Activated T-helper 2 cell treated with anti-CD3 and anti-CD28 coated beads, Interferon-gamma antibody, Interleukin-2, Interleukin-4, amounts not matched to agents 10 μg/mL and 5 μg/mL and 100 μg/mL, durations not matched to agents 14 hours and 24 hours and 36 hours (primary cell): ENCODE measurements at regions not wholly inside any gene's neighbourhood (a gene's known extent, or its start where the extent isn't known, plus 50 kb on each side); places are given as distances from the start of the nearest gene placed in this dataset.
"Not testable (repeated sequence)": the region's sequence is repeated elsewhere in the genome, so short reads cannot be mapped to it uniquely, and the experiment has no call there.

ENCODE experiments used
- DNase-seq: peaks from one replicate; pipeline ENCODE4 v3.0.0; 2021; ENCODE audit warnings: low spot score
- H3K27ac Mint-ChIP-seq: one replicate; pipeline ENCODE4 v1.8.0; 2021; ENCODE audit warnings: mixed read lengths
- H3K27me3 Mint-ChIP-seq: one replicate; pipeline ENCODE4 v1.8.0; 2021; ENCODE audit warnings: low read depth, mixed read lengths
- H3K36me3 Mint-ChIP-seq: one replicate; pipeline ENCODE4 v1.8.0; 2021; ENCODE audit warnings: low read depth, mixed read lengths
- H3K4me1 Mint-ChIP-seq: one replicate; pipeline ENCODE4 v1.8.0; 2021; ENCODE audit warnings: low read depth, mixed read lengths
- H3K4me3 Mint-ChIP-seq: one replicate; pipeline ENCODE4 v1.8.0; 2021; ENCODE audit warnings: low read depth, mild to moderate bottlenecking, moderate library complexity, mixed read lengths
- H3K9me3 Mint-ChIP-seq: one replicate; pipeline ENCODE4 v1.8.0; 2021; ENCODE audit warnings: mixed read lengths
- intact Hi-C: fragments of 100-400 bp; cut with micrococcal nuclease; formaldehyde crosslinking; loops from one replicate; pipeline ENCODE4 v1.15.1; 2023

DNA sequence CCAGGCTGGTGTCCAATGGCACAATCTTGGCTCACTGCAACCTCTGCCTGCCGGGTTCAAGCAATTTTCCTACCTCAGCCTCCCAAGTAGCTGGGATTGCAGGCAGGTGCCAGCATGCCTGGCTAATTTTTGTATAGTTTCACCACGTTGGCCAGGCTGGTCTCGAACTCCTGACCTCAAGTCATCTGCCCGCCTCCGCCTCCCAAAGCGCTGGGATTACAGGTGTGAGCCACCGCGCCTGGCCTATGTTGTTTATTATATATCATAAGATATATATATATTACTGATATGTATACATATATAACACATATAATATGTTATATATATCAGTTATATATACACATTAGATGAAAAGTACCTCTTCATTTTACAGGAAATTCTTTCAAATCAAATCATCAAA is 914.7 kb downstream of the FOXD4L5 start:
- intact Hi-C loops, H3K9me3 Mint-ChIP-seq, DNase-seq, H3K4me1 Mint-ChIP-seq, H3K27ac Mint-ChIP-seq, H3K36me3 Mint-ChIP-seq, H3K27me3 Mint-ChIP-seq, H3K4me3 Mint-ChIP-seq: not testable (repeated sequence)

DNA sequence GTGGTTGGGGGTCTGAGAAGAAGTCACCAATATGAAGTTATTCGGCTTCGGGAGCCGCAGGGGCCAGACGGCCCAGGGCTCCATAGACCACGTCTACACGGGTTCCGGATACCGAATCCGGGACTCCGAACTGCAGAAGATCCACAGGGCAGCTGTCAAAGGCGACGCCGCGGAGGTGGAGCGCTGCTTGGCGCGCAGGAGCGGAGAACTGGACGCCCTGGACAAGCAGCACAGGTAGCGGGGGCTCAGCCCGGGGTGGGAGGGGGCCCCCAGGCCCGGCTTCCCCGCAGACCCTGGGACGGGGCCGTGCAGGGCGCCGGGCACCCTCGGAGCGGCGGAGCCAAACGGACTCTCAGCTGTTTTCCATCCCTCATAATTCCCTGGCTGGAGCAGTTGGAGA is 915.4 kb downstream of the FOXD4L5 start:
- intact Hi-C loops, H3K4me3 Mint-ChIP-seq, H3K27me3 Mint-ChIP-seq, H3K36me3 Mint-ChIP-seq, H3K9me3 Mint-ChIP-seq, H3K4me1 Mint-ChIP-seq, H3K27ac Mint-ChIP-seq, DNase-seq: not testable (repeated sequence)

DNA sequence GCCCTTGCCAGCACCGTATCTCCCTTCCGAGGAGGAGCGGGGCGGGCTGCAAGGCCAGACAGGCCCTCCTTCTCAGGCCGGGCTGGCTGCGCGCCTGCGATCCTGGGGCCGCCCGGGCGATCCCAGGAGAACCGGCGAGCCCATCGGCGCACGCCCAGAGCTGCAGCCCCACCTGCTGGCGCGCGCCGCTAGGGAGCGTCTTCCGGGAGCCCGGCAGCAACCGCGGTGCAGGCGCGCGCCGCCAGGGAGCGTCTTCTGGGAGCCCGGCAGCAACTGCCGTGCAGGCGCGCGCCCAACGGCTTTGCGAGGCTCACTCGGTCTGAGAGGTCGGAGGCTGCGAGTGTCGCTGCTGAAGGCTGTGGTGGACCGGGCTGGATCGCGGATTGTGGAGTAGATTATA is 915.9 kb downstream of the FOXD4L5 start:
- H3K4me1 Mint-ChIP-seq, intact Hi-C loops, H3K36me3 Mint-ChIP-seq, H3K4me3 Mint-ChIP-seq, H3K27me3 Mint-ChIP-seq, H3K9me3 Mint-ChIP-seq, H3K27ac Mint-ChIP-seq: not testable (repeated sequence)
- DNase-seq, result peak; percentile 82

DNA sequence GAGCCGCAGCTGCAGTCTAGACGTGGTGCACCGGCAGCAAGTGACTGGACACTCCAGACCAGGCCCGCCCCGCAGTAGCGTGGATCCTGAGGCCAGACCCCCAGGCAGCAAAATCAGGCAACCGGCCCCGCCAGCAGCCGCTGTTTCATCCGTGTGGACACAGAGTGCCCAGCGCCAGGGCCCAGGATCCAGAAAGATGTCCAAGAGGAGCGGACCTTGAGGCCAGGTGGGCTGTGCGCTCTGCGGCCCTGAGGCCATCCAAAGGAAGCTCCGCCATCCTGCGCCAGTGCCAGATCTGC is 916.4 kb downstream of the FOXD4L5 start:
- H3K27me3 Mint-ChIP-seq, DNase-seq, H3K36me3 Mint-ChIP-seq, H3K27ac Mint-ChIP-seq, H3K4me1 Mint-ChIP-seq, intact Hi-C loops, H3K9me3 Mint-ChIP-seq: not testable (repeated sequence)
- peak overlapping the region; percentile 42 for H3K4me3 Mint-ChIP-seq

DNA sequence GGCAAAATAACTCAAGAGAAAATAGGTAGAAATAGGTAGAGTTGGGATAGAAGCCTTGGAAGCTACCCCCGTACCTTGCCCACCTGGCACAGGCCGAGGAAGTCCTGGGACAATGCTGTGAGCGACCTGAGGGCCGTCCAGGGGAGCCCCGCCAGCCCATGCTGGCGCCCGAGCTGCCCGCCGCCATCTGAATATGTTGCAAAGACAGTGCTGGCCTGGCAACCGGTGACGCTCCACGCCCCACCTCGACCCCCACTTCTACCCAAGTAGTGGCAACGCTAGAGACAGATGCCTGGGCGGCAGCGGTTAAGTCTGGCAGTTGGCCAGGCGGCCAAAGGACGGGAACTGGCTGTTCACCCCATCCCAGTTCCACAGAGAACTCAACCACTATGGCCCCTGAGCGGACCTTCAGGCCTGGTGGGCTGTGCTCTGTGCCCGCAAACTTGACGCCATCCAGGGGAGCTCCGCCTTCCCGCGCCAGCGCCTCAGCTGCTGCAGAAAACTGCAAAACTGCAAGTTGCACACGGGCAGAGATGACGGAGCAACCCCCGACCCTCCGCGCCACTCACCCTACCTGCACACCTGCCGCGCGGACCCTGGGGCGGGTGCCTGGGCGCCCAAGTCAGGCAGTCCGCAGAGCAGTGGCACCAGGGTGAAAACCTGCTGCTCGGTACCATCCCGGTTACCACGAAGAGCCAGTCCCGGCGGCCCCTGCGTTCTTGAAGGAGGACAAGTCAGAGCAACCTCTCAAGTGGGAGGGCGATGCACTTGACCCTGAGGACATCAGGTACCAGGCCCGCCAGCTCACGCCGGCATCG is 917.0 kb downstream of the FOXD4L5 start:
- H3K36me3 Mint-ChIP-seq, H3K9me3 Mint-ChIP-seq, H3K27me3 Mint-ChIP-seq, DNase-seq, H3K4me1 Mint-ChIP-seq, intact Hi-C loops, H3K27ac Mint-ChIP-seq: not testable (repeated sequence)
- H3K4me3 Mint-ChIP-seq, result peak overlapping the region; percentile 42
